ENCODE measurements at regions not wholly inside any gene's neighbourhood (a gene's known extent, or its start where the extent isn't known, plus 50 kb on each side); places are given as distances from the start of the nearest gene placed in this dataset.
"Not testable (repeated sequence)": the region's sequence is repeated elsewhere in the genome, so short reads cannot be mapped to it uniquely, and the experiment has no call there.

DNA sequence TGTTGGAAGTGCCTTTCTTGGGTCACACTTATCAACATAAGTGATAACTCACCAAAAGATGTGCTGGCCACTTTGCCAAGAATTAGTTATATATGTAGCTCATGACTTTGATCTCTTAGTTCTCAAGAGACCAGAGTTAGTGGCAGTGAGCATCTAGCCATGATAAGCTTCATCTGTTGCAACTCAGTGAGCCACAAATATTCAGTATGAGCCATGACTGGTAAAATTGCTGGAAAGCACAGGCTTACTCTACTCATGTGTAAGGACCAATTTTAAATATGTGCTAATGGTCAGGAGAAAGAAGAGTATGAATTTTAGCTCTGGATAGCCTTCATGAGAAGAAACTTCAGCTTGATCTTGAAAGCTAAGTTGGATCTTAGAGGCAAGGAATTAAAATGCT, 59.4 kb upstream of the TLL1 start:
- H3K4me3 ChIP-seq, result no peak overlapping the region

DNA sequence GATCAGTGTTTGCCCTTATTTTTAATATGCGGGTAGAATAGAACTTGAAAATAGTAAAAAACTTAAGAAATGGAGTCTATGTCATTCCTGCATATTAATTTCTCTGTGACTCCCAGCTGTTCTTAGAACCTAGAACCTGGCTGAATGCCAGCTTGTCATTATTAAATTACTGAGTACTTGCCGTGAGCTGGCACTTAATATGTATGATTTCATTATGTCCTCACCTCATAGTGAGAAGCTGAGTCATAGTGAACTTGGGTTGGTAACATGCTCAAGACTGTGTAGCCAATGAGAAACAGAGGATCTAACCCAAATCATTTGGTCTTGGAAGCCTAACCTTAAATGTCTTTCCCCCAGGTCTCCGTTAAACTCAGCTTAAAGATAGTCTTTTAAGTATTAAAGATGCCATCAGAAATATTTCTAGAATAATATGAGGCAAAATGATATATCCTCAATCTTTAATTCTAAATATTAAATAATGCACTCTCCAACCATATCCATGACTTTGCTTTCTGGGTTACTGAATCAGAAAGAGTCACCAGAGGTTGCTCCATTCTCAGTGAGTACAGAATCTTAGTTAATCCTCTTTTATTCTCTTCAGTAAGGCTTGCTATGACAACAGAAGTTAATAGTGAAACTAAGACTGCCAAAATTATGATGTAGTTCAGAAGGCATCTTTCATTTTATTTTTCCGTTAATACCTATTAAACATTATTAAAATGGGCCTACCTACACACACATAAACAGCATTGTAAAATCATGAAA, 58.6 kb upstream of the TLL1 start:
- 66 to 75% methylated on average over 4 of the region's 4 CpGs for WGBS, 2 donors (ENCODE audit: low coverage in 1 of 2)
- Histone ChIP-seq H3K27ac (no peak overlapping the region), H3K36me3 (no peaks in the 10 kb centered on the region), H3K4me1 (no peaks in the 10 kb centered on the region), H3K27me3 (no peaks in the 10 kb centered on the region), H3K9me3 (no peaks in the 10 kb centered on the region), H3K4me3 (no peak overlapping the region)
- TF ChIP-seq POLR2AphosphoS5 (IDR thresholded peaks at IDR 0.05) (no peak), EP300 (IDR thresholded peaks at IDR 0.05; ENCODE audit: low read depth) (no peak), POLR2A (IDR thresholded peaks at IDR 0.05) (no peak)
- TF ChIP-seq, protein P1, sequence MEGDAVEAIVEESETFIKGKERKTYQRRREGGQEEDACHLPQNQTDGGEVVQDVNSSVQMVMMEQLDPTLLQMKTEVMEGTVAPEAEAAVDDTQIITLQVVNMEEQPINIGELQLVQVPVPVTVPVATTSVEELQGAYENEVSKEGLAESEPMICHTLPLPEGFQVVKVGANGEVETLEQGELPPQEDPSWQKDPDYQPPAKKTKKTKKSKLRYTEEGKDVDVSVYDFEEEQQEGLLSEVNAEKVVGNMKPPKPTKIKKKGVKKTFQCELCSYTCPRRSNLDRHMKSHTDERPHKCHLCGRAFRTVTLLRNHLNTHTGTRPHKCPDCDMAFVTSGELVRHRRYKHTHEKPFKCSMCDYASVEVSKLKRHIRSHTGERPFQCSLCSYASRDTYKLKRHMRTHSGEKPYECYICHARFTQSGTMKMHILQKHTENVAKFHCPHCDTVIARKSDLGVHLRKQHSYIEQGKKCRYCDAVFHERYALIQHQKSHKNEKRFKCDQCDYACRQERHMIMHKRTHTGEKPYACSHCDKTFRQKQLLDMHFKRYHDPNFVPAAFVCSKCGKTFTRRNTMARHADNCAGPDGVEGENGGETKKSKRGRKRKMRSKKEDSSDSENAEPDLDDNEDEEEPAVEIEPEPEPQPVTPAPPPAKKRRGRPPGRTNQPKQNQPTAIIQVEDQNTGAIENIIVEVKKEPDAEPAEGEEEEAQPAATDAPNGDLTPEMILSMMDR (IDR thresholded peaks at IDR 0.05), result no peak
- intact Hi-C loops (cut with DNase I; ENCODE audit: low total_unique reads) (no loop called here), in situ Hi-C loops (cut with MboI; ENCODE audit: low pct_ligation_motif_present in 1 of 4, low pct_unique_long_range_greater_than_20kb in 1 of 4, low sequenced_read_pairs in 3 of 4) (no loop called here)
- DNase-seq, result no peak

More for the DNA sequence above, 59.4 kb upstream of the TLL1 start:
- in situ Hi-C loops (cut with MboI; ENCODE audit: low pct_ligation_motif_present in 1 of 4, low pct_unique_long_range_greater_than_20kb in 1 of 4, low sequenced_read_pairs in 3 of 4) (no loop called here), intact Hi-C loops (cut with DNase I; ENCODE audit: low total_unique reads) (no loop called here)
- TF ChIP-seq POLR2AphosphoS5 (IDR thresholded peaks at IDR 0.05) (no peak), EP300 (IDR thresholded peaks at IDR 0.05; ENCODE audit: low read depth) (no peak), POLR2A (IDR thresholded peaks at IDR 0.05) (no peak)
- TF ChIP-seq, protein P1 (IDR thresholded peaks at IDR 0.05), result no peak
- no peak for DNase-seq
- no peaks in the 10 kb centered on the region for H3K9me3 ChIP-seq
- no peak overlapping the region for H3K27ac ChIP-seq
- H3K4me1 ChIP-seq, result no peaks in the 10 kb centered on the region
- no peaks in the 10 kb centered on the region for H3K36me3 ChIP-seq
- no peaks in the 10 kb centered on the region for H3K27me3 ChIP-seq

DNA sequence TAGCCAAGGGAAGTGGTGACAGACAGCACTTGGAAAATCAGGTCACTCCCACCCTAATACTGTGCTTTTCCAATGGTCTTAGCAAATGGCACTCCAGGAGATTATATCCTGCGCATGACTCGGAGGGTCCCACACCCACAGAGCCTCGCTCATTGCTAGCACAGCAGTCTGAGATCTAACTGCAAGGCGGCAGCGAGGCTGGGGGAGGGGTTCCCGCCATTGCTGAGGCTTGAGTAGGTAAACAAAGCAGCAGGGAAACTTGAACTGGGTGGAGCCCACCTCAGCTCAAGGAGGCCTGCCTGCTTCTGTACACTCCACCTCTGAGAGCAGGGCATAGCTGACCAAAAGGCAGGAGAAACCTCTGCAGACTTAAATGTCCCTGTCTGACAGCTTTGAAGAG, 53.9 kb upstream of the TLL1 start:
- in situ Hi-C loops (cut with MboI; ENCODE audit: low pct_ligation_motif_present in 1 of 4, low pct_unique_long_range_greater_than_20kb in 1 of 4, low sequenced_read_pairs in 3 of 4); H3K9me3 ChIP-seq; H3K27ac ChIP-seq; H3K4me1 ChIP-seq; intact Hi-C loops (cut with DNase I; ENCODE audit: low total_unique reads); DNase-seq; H3K36me3 ChIP-seq; H3K4me3 ChIP-seq; H3K27me3 ChIP-seq: not testable (repeated sequence)
- 79% methylated on average over 6 of the region's 6 CpGs; no CpG with 5 or more reads in 1 of the 2 donors for WGBS, 2 donors (ENCODE audit: low coverage in 1 of 2)

Measured in transverse colon (tissue), 4 donors.